GM12878 (cell line): ENCODE measurements at regions not wholly inside any gene's neighbourhood (a gene's known extent, or its start where the extent isn't known, plus 50 kb on each side); places are given as distances from the start of the nearest gene placed in this dataset.

Source experiments
- CBFB ChIP-seq: IDR thresholded peaks from 2 replicates; pipeline ENCODE4 v1.6.1; 2016; ENCODE audit warnings: antibody characterized with exemption, low read depth
- IKZF2 ChIP-seq, 2 experiments: fragments of 450-650 bp; IDR thresholded peaks; 2 replicates each; pipeline ENCODE4 v1.6.1; 2017; ENCODE audit warnings: mild to moderate bottlenecking in 2 of 2, moderate library complexity in 2 of 2
- NR2C1 ChIP-seq: fragments of 450-650 bp; IDR thresholded peaks from 2 replicates; pipeline ENCODE4 v1.6.1; 2017; ENCODE audit warnings: antibody characterized with exemption, mild to moderate bottlenecking, moderate library complexity
- SMAD1 ChIP-seq: fragments of 450-650 bp; IDR thresholded peaks from 2 replicates; pipeline ENCODE4 v1.6.1; 2018; ENCODE audit warnings: mild to moderate bottlenecking, low read depth; ENCODE audit not compliant: partially characterized antibody
- SUZ12 ChIP-seq: fragments of 200-600 bp; sonication (generic); IDR thresholded peaks from one replicate; pipeline ENCODE4 v1.6.1; 2018; ENCODE audit warnings: antibody characterized with exemption, mild to moderate bottlenecking; ENCODE audit not compliant: unreplicated experiment
- ZNF207 ChIP-seq: fragments of 450-650 bp; IDR thresholded peaks from 2 replicates; pipeline ENCODE4 v1.6.1; 2014; ENCODE audit warnings: antibody characterized with exemption, mild to moderate bottlenecking, borderline replicate concordance
- TF ChIP-seq, protein P1 (sequence below): fragments of 450-650 bp; IDR thresholded peaks from 2 replicates; pipeline ENCODE4 v1.6.1; 2018; ENCODE audit warnings: borderline replicate concordance, mild to moderate bottlenecking; ENCODE audit not compliant: partially characterized antibody
- TF ChIP-seq, protein P2 (sequence below): fragments of 450-650 bp; IDR thresholded peaks from 2 replicates; pipeline ENCODE4 v1.6.1; 2017; ENCODE audit warnings: mild to moderate bottlenecking, moderate library complexity
- TF ChIP-seq, protein P3 (sequence below): fragments of 450-650 bp; IDR thresholded peaks from 2 replicates; pipeline ENCODE4 v1.6.1; 2017; ENCODE audit warnings: borderline replicate concordance

DNA sequence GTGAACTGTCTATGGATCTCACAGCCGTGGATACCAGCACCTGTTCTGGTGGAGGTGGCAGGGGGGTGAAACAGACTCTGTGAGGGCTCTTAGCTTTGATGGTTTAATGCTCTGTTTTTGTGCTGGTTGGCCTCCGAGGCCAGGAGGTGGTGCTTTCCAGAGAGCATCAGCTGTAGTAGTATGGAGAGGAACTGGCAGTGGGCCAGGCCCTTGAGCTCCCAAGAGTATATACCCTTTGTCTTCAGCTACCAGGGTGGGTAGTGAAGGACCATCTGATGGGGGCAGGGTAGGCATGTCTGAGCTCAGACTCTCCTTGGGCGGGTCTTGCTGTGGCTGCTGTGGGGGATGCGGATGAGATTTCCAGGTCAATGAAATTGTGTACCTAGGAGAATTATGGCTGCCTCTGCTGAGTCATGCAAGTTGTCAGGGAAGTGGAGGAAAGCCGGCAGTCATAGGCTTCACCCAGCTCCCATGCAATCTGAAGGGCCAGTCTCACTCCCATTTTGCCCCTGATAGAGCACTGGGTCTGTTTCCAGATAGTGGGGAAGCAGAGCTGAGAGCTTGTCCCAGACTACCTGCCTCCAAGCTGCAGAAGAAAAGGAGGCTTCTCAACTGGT is 102.7 kb upstream of the AHI1 start (continued):
- TF ChIP-seq, protein P1, sequence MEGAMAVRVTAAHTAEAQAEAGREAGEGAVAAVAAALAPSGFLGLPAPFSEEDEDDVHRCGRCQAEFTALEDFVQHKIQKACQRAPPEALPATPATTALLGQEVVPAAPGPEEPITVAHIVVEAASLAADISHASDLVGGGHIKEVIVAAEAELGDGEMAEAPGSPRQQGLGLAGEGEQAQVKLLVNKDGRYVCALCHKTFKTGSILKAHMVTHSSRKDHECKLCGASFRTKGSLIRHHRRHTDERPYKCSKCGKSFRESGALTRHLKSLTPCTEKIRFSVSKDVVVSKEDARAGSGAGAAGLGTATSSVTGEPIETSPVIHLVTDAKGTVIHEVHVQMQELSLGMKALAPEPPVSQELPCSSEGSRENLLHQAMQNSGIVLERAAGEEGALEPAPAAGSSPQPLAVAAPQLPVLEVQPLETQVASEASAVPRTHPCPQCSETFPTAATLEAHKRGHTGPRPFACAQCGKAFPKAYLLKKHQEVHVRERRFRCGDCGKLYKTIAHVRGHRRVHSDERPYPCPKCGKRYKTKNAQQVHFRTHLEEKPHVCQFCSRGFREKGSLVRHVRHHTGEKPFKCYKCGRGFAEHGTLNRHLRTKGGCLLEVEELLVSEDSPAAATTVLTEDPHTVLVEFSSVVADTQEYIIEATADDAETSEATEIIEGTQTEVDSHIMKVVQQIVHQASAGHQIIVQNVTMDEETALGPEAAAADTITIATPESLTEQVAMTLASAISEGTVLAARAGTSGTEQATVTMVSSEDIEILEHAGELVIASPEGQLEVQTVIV, result no peak
- TF ChIP-seq NR2C1 (no peak), SUZ12 (no peak), SMAD1 (no peak), IKZF2 (IDR thresholded peaks at IDR 0.05) (no peak), ZNF207 (no peak), CBFB (no peak)
- TF ChIP-seq, protein P2, sequence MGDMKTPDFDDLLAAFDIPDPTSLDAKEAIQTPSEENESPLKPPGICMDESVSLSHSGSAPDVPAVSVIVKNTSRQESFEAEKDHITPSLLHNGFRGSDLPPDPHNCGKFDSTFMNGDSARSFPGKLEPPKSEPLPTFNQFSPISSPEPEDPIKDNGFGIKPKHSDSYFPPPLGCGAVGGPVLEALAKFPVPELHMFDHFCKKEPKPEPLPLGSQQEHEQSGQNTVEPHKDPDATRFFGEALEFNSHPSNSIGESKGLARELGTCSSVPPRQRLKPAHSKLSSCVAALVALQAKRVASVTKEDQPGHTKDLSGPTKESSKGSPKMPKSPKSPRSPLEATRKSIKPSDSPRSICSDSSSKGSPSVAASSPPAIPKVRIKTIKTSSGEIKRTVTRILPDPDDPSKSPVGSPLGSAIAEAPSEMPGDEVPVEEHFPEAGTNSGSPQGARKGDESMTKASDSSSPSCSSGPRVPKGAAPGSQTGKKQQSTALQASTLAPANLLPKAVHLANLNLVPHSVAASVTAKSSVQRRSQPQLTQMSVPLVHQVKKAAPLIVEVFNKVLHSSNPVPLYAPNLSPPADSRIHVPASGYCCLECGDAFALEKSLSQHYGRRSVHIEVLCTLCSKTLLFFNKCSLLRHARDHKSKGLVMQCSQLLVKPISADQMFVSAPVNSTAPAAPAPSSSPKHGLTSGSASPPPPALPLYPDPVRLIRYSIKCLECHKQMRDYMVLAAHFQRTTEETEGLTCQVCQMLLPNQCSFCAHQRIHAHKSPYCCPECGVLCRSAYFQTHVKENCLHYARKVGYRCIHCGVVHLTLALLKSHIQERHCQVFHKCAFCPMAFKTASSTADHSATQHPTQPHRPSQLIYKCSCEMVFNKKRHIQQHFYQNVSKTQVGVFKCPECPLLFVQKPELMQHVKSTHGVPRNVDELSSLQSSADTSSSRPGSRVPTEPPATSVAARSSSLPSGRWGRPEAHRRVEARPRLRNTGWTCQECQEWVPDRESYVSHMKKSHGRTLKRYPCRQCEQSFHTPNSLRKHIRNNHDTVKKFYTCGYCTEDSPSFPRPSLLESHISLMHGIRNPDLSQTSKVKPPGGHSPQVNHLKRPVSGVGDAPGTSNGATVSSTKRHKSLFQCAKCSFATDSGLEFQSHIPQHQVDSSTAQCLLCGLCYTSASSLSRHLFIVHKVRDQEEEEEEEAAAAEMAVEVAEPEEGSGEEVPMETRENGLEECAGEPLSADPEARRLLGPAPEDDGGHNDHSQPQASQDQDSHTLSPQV, result no peak
- TF ChIP-seq, protein P3, sequence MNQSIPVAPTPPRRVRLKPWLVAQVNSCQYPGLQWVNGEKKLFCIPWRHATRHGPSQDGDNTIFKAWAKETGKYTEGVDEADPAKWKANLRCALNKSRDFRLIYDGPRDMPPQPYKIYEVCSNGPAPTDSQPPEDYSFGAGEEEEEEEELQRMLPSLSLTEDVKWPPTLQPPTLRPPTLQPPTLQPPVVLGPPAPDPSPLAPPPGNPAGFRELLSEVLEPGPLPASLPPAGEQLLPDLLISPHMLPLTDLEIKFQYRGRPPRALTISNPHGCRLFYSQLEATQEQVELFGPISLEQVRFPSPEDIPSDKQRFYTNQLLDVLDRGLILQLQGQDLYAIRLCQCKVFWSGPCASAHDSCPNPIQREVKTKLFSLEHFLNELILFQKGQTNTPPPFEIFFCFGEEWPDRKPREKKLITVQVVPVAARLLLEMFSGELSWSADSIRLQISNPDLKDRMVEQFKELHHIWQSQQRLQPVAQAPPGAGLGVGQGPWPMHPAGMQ, result no peak
